ENCODE measurements at regions not wholly inside any gene's neighbourhood (a gene's known extent, or its start where the extent isn't known, plus 50 kb on each side); places are given as distances from the start of the nearest gene placed in this dataset.

DNA sequence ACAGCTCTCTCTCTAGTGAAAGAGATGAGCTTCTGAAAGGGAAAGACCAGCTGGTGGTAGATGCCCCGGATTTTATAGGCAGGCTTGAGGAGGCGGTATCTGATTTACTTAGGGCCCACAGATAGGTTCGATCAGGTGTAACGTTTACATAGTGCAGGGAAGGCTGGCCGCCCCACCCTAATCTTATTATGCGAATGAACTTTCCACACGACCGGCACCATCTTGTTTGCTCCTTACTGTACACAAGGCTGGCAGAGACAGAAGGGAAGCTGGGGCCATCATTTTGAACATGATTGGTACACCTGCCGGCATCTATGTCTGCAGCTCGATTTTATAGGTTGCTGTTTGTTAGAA, 212.0 kb upstream of the JARID2 start:
- no peaks in the 10 kb centered on the region for H3K36me3 ChIP-seq (ENCODE audit: control insufficient read depth, insufficient read depth, low read length)
- peaks cover 9% of the 10 kb centered on the region for H3K4me1 ChIP-seq (ENCODE audit: control insufficient read depth, insufficient read depth, low read length)
- no peak overlapping the region for H3K27ac ChIP-seq (ENCODE audit: low read depth, low read length)
- 77% methylated on average over 8 of the region's 10 CpGs for WGBS (ENCODE audit: insufficient coverage)
- H3K9me3 ChIP-seq (ENCODE audit: control insufficient read depth, insufficient read depth, low read length), result no peaks in the 10 kb centered on the region
- H3K4me3 ChIP-seq (ENCODE audit: low read depth, low read length), result no peak overlapping the region
- no peaks in the 10 kb centered on the region for H3K27me3 ChIP-seq (ENCODE audit: control insufficient read depth, insufficient read depth, low read length)
- no peak for DNase-seq (ENCODE audit: low read depth in 4 of 6, low spot score in 6 of 6)

DNA sequence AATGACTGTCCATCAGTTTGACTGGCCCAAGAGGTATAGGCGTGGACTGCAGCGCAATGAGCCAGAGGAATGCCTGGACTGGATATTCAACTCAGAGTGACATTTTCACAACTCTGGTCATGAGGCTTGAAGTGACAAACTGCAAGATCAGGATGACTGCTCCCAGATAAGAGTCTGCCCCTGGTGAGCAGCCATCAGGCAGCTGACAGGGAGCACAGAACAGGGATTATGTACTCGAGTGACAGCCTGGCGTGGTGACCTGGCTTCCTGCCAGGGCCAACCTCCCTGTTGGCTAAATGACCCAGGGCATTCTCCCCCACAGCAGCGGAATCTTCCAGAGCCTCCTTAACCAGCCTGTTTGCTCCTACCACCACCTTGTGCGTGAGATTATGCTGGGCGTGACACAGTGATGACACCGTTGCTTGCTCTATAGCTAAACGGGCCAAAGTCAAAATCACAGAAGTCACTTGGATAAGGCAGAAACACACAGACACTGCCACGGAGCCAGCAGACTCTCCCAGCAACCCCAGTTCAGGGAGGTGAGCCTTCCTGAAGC, 209.1 kb upstream of the JARID2 start:
- WGBS (ENCODE audit: insufficient coverage), result 46% methylated on average over 10 of the region's 10 CpGs
- Histone ChIP-seq H3K9me3 (ENCODE audit: control insufficient read depth, insufficient read depth, low read length) (no peaks in the 10 kb centered on the region), H3K27me3 (ENCODE audit: control insufficient read depth, insufficient read depth, low read length) (no peaks in the 10 kb centered on the region), H3K27ac (ENCODE audit: low read depth, low read length) (no peak overlapping the region), H3K36me3 (ENCODE audit: control insufficient read depth, insufficient read depth, low read length) (no peaks in the 10 kb centered on the region), H3K4me3 (ENCODE audit: low read depth, low read length) (no peak overlapping the region), H3K4me1 (ENCODE audit: control insufficient read depth, insufficient read depth, low read length) (peaks cover 9% of the 10 kb centered on the region)
- DNase-seq (ENCODE audit: low read depth in 4 of 6, low spot score in 6 of 6), result peak in 3 of 6 donors; percentile 15 to 64 (median 41)

DNA sequence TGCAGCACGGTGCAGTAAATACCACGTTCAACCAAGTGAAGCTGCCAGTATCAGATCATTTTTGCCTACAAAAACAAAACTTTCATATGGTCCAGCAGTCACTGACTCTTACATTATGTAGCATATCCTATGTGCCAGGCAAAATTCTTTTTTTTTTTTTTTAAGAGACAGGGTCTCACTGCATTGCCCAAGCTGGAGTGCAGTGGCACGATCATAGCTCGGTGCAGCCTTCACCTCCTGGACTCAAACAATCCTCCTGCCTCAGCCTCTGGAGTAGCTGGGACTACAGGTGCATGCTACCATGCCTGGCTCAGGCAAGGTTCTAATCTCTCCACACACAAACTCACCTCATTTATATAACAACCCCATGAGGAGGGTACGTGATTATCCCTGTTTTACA, 208.6 kb upstream of the JARID2 start:
- Histone ChIP-seq H3K36me3 (ENCODE audit: control insufficient read depth, insufficient read depth, low read length) (no peaks in the 10 kb centered on the region), H3K4me1 (ENCODE audit: control insufficient read depth, insufficient read depth, low read length) (peaks cover 9% of the 10 kb centered on the region), H3K9me3 (ENCODE audit: control insufficient read depth, insufficient read depth, low read length) (no peaks in the 10 kb centered on the region), H3K4me3 (ENCODE audit: low read depth, low read length) (no peak overlapping the region), H3K27ac (ENCODE audit: low read depth, low read length) (no peak overlapping the region), H3K27me3 (ENCODE audit: control insufficient read depth, insufficient read depth, low read length) (no peaks in the 10 kb centered on the region)
- DNase-seq (ENCODE audit: low read depth in 4 of 6, low spot score in 6 of 6), result no peak
- 96% methylated on average over 4 of the region's 5 CpGs for WGBS (ENCODE audit: insufficient coverage)

DNA sequence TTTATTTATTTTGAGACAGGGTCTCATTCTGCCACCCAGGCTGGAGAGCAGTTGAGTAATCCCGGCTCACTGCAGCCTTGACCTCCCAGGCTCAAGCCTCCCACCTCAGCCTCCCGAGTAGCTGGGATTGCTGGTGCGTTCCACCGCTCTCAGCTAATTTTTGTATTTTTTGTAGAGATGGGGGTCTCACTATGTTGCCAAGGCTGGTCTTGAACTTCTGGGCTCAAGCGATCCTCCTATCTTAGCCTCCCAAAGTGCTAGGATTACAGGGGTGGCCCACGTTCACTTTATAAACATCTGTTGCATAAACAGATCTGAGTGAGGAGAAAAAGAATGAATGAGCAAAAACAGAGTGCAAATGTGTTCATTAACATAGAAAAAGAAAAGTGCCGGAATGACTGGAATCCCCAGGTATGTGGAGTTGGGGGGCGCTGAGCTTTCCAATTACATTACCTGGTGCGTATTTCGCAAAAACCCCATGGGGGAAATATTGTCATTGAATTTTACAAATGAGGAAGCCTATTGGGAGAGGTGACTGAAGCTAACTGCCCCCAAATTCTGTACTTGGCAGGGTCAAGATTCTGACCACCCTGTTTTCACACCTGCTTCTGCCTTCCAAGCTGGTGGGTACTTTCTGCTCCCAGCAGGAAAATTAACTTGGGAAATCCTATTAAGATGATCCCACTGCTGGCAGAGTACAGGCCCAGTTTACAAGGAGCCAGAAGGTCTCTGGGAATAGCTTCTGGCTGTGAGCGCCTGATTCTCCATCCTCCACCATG, 207.7 kb upstream of the JARID2 start:
- Histone ChIP-seq H3K4me3 (ENCODE audit: low read depth, low read length) (no peak overlapping the region), H3K27me3 (ENCODE audit: control insufficient read depth, insufficient read depth, low read length) (no peaks in the 10 kb centered on the region), H3K27ac (ENCODE audit: low read depth, low read length) (no peak overlapping the region), H3K9me3 (ENCODE audit: control insufficient read depth, insufficient read depth, low read length) (no peaks in the 10 kb centered on the region), H3K36me3 (ENCODE audit: control insufficient read depth, insufficient read depth, low read length) (no peaks in the 10 kb centered on the region), H3K4me1 (ENCODE audit: control insufficient read depth, insufficient read depth, low read length) (peaks cover 9% of the 10 kb centered on the region)
- 93% methylated on average over 6 of the region's 11 CpGs for WGBS (ENCODE audit: insufficient coverage)
- DNase-seq (ENCODE audit: low read depth in 4 of 6, low spot score in 6 of 6), result no peak

DNA sequence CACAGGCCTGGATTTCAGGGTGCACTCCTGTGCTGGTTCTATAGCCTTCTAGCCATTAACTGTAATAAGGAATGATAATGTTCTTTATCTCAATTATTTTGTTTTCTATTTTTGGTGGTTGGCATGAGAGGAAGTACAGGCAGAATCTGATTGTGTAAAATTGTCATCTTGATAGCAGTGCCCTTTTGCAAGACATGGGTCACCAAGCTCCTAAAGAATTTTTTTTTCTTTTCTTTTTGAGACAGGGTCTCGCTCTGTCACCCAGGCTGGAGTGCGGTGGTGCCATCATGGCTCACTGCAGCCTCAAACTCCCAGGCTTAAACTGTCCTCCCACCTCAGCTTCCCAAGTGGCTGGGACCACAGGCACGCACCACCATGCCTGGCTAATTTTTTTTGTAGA, 206.7 kb upstream of the JARID2 start:
- Histone ChIP-seq H3K9me3 (ENCODE audit: control insufficient read depth, insufficient read depth, low read length) (no peaks in the 10 kb centered on the region), H3K27ac (ENCODE audit: low read depth, low read length) (no peak overlapping the region), H3K4me3 (ENCODE audit: low read depth, low read length) (no peak overlapping the region), H3K36me3 (ENCODE audit: control insufficient read depth, insufficient read depth, low read length) (no peaks in the 10 kb centered on the region), H3K4me1 (ENCODE audit: control insufficient read depth, insufficient read depth, low read length) (peaks cover 9% of the 10 kb centered on the region), H3K27me3 (ENCODE audit: control insufficient read depth, insufficient read depth, low read length) (no peaks in the 10 kb centered on the region)
- 92% methylated on average over 2 of the region's 3 CpGs for whole genome bisulfite sequencing (ENCODE audit: insufficient coverage)
- no peak for DNase-seq (ENCODE audit: low read depth in 4 of 6, low spot score in 6 of 6)

DNA sequence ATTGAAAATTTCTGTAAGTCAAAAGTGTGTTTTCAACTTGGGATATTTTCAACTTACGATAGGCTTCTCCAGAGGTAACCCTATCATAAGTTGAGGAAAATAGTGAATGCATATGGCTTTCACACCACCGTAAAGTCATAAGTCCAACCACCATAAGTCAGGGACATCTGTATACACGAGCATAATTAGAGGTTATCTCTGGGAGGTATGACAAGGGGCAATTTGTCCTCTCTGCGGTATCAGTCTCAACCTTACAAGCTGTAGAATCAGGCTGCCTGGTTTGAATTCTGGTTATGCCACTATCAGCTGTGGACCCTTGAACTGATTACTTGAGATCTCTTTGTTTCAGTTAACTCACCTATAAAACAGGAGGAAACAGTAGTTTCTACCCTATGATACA, 202.9 kb upstream of the JARID2 start:
- no peaks in the 10 kb centered on the region for H3K36me3 ChIP-seq (ENCODE audit: control insufficient read depth, insufficient read depth, low read length)
- no peaks in the 10 kb centered on the region for H3K27me3 ChIP-seq (ENCODE audit: control insufficient read depth, insufficient read depth, low read length)
- no peak overlapping the region for H3K4me3 ChIP-seq (ENCODE audit: low read depth, low read length)
- H3K9me3 ChIP-seq (ENCODE audit: control insufficient read depth, insufficient read depth, low read length), result peaks cover 2% of the 10 kb centered on the region
- no peak overlapping the region for H3K27ac ChIP-seq (ENCODE audit: low read depth, low read length)
- WGBS (ENCODE audit: insufficient coverage), result 78% methylated on average over 1 of the region's 4 CpGs
- no peak for DNase-seq (ENCODE audit: low read depth in 4 of 6, low spot score in 6 of 6)
- no peaks in the 10 kb centered on the region for H3K4me1 ChIP-seq (ENCODE audit: control insufficient read depth, insufficient read depth, low read length)

DNA sequence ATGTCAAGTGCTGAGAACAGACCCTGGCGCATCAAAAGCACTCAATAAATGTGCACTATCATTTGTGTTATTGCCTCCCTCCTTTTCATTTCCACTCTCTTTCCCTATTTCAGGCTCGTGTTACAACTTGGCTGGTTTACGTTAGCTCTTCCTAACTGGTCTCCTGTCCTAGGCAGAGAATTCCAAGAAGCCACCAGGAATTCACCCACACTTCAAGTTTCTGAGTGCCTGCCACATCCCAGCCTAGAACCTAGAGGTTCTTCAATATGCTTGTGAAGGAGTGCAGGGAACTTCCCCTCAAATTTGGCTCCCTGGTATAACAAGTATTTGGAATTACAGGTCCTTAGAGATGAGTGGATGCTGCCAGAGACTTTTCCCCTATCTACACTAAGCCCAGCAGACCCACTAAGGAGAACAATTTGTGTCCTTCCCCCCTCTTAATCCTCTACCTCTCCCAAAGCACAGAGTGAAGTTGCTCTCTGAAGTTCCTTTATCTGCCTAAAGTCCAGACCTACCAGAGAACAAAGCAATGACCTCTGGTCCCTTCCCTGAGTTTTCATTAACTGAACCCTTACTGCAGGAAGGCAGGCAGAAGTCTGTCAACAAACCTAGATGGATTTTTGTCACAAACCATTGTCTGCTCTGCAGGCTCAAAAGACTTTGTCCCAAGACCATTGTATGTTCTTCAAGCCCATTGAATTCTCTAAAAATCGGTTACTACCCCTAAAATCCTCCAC, 201.6 kb upstream of the JARID2 start:
- 100% methylated on average over 3 of the region's 4 CpGs for WGBS (ENCODE audit: insufficient coverage)
- Histone ChIP-seq H3K9me3 (ENCODE audit: control insufficient read depth, insufficient read depth, low read length) (peaks cover 2% of the 10 kb centered on the region), H3K4me1 (ENCODE audit: control insufficient read depth, insufficient read depth, low read length) (no peaks in the 10 kb centered on the region), H3K27ac (ENCODE audit: low read depth, low read length) (no peak overlapping the region), H3K4me3 (ENCODE audit: low read depth, low read length) (no peak overlapping the region), H3K36me3 (ENCODE audit: control insufficient read depth, insufficient read depth, low read length) (no peaks in the 10 kb centered on the region), H3K27me3 (ENCODE audit: control insufficient read depth, insufficient read depth, low read length) (no peaks in the 10 kb centered on the region)
- no peak for DNase-seq (ENCODE audit: low read depth in 4 of 6, low spot score in 6 of 6)

DNA sequence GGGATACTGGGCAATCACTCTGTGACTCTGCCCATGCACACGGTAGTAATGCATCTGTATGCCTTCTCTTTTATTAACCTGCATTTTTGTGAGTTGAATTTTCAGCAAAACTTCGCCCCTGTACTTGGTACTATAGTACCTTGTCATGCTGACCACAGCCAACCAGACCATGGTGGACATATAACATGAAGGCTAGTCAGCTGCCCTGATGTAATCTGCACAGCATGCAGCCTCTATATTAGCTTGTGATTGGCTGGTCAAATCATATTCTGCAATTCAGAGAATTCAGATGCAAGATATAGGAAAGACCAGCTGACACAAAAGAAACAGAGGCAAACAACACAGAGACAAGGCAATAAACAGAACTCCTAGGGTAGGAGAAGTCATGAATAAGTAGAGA, 200.9 kb upstream of the JARID2 start:
- Histone ChIP-seq H3K4me1 (ENCODE audit: control insufficient read depth, insufficient read depth, low read length) (no peaks in the 10 kb centered on the region), H3K36me3 (ENCODE audit: control insufficient read depth, insufficient read depth, low read length) (no peaks in the 10 kb centered on the region), H3K27me3 (ENCODE audit: control insufficient read depth, insufficient read depth, low read length) (no peaks in the 10 kb centered on the region), H3K4me3 (ENCODE audit: low read depth, low read length) (no peak overlapping the region), H3K27ac (ENCODE audit: low read depth, low read length) (no peak overlapping the region), H3K9me3 (ENCODE audit: control insufficient read depth, insufficient read depth, low read length) (peaks cover 2% of the 10 kb centered on the region)
- DNase-seq (ENCODE audit: low read depth in 4 of 6, low spot score in 6 of 6), result no peak
- WGBS (ENCODE audit: insufficient coverage), result 100% methylated on average over 1 of the region's 2 CpGs

DNA sequence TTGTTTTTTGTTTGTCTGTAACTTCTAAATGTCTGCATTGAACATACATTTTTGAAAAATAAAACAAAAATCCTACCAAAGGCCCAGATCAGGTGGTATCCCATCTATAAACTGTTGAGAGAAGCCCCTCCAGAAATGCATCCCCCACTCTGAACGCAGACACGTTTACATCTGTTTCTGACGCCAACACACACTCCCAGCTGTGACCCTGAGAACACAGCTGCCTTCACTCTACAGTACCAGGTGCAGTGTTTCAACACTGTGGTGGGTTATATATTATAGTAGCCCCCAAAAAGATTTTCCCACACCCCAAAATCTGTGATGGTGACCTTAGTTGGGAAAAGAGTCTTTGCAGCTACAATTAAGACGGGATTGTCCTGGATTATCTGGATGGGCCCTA, 199.1 kb upstream of the JARID2 start:
- Histone ChIP-seq H3K9me3 (ENCODE audit: control insufficient read depth, insufficient read depth, low read length) (peaks cover 2% of the 10 kb centered on the region), H3K4me1 (ENCODE audit: control insufficient read depth, insufficient read depth, low read length) (no peaks in the 10 kb centered on the region), H3K27ac (ENCODE audit: low read depth, low read length) (no peak overlapping the region), H3K4me3 (ENCODE audit: low read depth, low read length) (no peak overlapping the region), H3K27me3 (ENCODE audit: control insufficient read depth, insufficient read depth, low read length) (no peaks in the 10 kb centered on the region), H3K36me3 (ENCODE audit: control insufficient read depth, insufficient read depth, low read length) (no peaks in the 10 kb centered on the region)
- 100% methylated on average over 1 of the region's 4 CpGs for WGBS (ENCODE audit: insufficient coverage)
- DNase-seq (ENCODE audit: low read depth in 4 of 6, low spot score in 6 of 6), result no peak

DNA sequence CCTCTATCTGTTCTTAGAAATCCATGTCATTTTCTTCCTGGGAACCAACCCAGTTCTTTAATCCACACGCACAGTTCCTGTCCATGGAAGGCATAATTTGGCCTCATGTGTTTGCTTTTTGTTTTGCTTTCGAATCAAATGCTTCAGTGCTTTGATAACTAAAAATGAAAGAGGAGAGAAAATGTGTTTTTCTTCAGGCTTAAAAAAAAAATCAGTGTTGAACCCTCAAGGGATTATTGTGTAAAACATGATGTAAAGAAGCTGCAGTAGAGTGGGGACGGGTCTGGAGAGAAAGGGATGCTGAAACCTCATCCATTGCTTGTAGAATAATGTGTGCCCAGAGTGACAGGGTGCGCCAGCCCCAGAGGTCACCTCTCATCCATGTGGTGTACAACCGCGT, 197.5 kb upstream of the JARID2 start:
- DNase-seq (ENCODE audit: low read depth in 4 of 6, low spot score in 6 of 6), result no peak
- H3K4me1 ChIP-seq (ENCODE audit: control insufficient read depth, insufficient read depth, low read length), result no peaks in the 10 kb centered on the region
- H3K27me3 ChIP-seq (ENCODE audit: control insufficient read depth, insufficient read depth, low read length), result no peaks in the 10 kb centered on the region
- H3K9me3 ChIP-seq (ENCODE audit: control insufficient read depth, insufficient read depth, low read length), result peaks cover 2% of the 10 kb centered on the region
- no peaks in the 10 kb centered on the region for H3K36me3 ChIP-seq (ENCODE audit: control insufficient read depth, insufficient read depth, low read length)
- H3K27ac ChIP-seq (ENCODE audit: low read depth, low read length), result no peak overlapping the region
- 95% methylated on average over 4 of the region's 6 CpGs for WGBS (ENCODE audit: insufficient coverage)
- H3K4me3 ChIP-seq (ENCODE audit: low read depth, low read length), result no peak overlapping the region
